ENCODE measurements at regions not wholly inside any gene's neighbourhood (a gene's known extent, or its start where the extent isn't known, plus 50 kb on each side); places are given as distances from the start of the nearest gene placed in this dataset.

DNA sequence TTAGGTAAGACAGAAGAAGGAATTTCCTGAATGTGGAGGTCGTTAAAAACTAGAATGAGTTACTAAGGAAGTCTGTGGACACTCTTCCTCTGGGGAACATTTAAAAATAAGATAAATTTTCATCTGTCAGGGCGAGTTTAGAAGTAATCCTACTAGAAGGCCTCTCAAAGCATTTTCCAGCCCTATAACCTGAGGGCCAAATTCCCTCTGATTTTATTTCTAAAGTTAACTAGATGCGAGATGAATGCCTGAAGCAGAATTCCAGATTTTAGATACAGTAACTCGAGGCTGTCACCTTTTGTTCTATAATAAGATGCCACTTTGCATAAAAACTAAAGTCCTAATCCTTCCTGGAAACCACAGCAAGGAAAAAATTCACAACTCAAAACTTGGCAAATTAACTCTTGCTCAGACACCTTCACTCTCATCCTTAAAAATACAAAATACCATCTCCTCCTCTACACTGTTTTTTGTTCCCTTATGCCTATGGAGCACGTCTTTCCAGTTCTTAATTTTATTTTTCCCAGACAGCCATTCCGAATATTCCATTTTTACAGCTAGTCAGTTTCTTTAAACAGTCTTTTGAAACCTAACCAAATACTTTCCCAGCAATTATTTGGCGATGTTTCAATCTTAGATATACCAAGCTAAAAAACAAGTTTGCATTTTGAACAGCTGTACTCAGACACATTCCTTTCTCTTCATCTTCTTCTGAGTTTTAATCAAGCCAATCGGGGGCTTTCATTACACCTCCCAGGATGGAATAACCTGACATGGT, 420.7 kb upstream of the NFE2L3 start:
- DNase-seq (ENCODE audit: extremely low spot score) = no peak
- POLR2A ChIA-PET = no interaction called here
- CTCF ChIA-PET = interaction anchor here (1.2 to 1.3 kb wide), 2 partner anchors 11 to 37 kb away, joined by 3 to 4 read pairs; no protein-coding TSS in a partner anchor
- TF ChIP-seq, protein P1, sequence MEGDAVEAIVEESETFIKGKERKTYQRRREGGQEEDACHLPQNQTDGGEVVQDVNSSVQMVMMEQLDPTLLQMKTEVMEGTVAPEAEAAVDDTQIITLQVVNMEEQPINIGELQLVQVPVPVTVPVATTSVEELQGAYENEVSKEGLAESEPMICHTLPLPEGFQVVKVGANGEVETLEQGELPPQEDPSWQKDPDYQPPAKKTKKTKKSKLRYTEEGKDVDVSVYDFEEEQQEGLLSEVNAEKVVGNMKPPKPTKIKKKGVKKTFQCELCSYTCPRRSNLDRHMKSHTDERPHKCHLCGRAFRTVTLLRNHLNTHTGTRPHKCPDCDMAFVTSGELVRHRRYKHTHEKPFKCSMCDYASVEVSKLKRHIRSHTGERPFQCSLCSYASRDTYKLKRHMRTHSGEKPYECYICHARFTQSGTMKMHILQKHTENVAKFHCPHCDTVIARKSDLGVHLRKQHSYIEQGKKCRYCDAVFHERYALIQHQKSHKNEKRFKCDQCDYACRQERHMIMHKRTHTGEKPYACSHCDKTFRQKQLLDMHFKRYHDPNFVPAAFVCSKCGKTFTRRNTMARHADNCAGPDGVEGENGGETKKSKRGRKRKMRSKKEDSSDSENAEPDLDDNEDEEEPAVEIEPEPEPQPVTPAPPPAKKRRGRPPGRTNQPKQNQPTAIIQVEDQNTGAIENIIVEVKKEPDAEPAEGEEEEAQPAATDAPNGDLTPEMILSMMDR (IDR thresholded peaks at IDR 0.05; ENCODE audit: control extremely low read depth, extremely low read depth, low read depth, missing control alignments) = no peak

DNA sequence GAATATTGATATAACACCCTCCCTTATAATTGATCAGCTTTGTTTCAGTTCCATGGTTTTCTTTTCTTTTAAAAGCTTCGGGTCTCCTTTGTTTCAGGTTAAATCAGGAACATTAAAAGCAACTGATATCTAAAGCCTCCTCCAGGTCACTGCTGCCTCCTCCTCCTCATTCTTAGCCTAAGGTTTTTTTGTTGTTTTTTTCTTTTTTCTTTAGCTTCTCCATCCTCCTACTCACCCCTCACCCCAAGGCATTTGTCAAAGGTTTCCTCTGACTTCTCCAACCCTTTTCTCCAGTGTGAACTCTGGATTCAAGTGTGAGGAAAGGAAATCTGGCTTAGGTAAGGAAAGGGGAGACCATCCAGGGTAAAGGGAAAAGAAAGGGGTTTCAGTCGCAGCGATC, 420.2 kb upstream of the NFE2L3 start:
- ChIA-PET CTCF (interaction anchor here (1.2 to 1.3 kb wide), 2 partner anchors 11 to 37 kb away, joined by 3 to 4 read pairs; no protein-coding TSS in a partner anchor), POLR2A (no interaction called here)

DNA sequence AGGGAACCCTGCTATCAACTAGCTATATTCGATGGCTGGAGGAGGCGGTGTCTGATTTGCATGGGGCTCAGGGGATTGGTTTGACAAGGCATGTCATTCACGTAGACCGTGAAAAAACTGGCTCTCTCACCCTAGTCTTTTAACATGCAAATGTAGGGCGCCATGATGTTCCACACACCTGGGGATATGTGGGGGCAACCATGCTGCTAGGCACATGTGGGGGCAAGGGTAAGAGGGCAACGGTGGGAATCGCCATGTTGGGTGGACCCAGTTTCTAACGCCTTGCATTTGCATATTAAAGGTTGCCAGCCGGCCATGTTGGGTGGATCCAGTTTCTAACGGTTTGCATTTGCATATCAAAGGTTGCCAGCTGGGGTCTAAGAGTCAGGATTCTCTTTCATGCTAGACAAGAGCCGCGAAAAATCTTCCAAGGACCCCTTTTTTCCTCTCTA, 419.2 kb upstream of the NFE2L3 start:
- CTCF ChIA-PET = no interaction called here
- TF ChIP-seq, protein P1 (IDR thresholded peaks at IDR 0.05; ENCODE audit: control extremely low read depth, extremely low read depth, low read depth, missing control alignments) = no peak
- DNase-seq (ENCODE audit: extremely low spot score) = no peak
- POLR2A ChIA-PET = no interaction called here

More for the DNA sequence above, 420.2 kb upstream of the NFE2L3 start:
- no peak for DNase-seq (ENCODE audit: extremely low spot score)
- TF ChIP-seq, protein P1 (IDR thresholded peaks at IDR 0.05; ENCODE audit: control extremely low read depth, extremely low read depth, low read depth, missing control alignments) = no peak

DNA sequence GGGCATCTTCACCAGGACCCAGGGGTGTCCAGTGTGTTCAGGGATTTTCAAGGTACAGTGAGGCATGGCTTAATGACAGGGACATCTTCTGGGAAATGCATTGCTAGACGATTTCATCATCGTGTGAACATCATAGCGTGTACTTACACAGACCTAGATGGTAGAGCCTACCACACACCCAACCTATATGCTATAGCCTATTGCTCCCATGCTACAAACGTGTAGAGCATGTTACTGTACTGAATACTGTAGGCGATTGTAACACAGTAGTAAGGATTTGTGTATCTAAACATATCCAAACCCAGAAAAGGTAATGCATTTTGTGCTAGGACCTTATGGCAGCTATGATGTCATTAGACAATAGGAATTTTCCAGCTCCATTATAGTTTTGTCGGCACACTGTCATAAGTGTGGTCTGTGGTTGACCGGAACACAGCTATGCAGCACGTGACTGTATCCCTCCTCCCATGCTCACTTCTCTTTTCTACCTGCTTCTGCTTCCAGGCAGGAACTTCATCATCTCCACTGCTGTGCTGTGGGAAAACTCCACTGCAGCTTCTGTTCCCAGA, 416.2 kb upstream of the NFE2L3 start:
- POLR2A ChIA-PET = no interaction called here
- no peak for DNase-seq (ENCODE audit: extremely low spot score)
- TF ChIP-seq, protein P1 (IDR thresholded peaks at IDR 0.05; ENCODE audit: control extremely low read depth, extremely low read depth, low read depth, missing control alignments) = no peak
- CTCF ChIA-PET = no interaction called here

DNA sequence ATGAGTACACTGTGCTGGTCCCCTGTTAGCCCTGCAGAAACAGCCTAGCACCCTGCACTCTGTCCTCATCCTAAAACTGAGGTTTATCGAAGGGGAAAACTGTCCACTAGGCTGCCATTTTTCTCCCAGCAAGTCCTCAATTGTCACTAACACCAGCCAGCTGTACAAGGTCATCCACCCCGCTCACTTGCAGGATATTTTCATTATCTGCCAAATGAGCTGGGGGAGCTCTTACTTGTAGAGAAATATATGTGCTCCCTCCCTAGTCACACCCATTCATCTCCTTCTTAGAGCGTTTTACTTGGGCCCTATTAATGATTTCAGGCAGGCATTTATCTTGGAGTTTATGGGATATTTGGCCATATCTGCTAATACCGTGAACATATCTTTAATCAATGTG, 413.5 kb upstream of the NFE2L3 start:
- TF ChIP-seq, protein P1 (IDR thresholded peaks at IDR 0.05; ENCODE audit: control extremely low read depth, extremely low read depth, low read depth, missing control alignments) = no peak
- ChIA-PET POLR2A (no interaction called here), CTCF (no interaction called here)
- no peak for DNase-seq (ENCODE audit: extremely low spot score)

GRCh38 chr7:25739143-25739542, 412.9 kb upstream of the NFE2L3 start:
- TF ChIP-seq, protein P1 (IDR thresholded peaks at IDR 0.05; ENCODE audit: control extremely low read depth, extremely low read depth, low read depth, missing control alignments) = no peak
- ChIA-PET POLR2A (no interaction called here), CTCF (no interaction called here)
- DNase-seq (ENCODE audit: extremely low spot score) = no peak

Data from GM10248 (cell line).